22Rv1 (cell line): ENCODE measurements at regions not wholly inside any gene's neighbourhood (a gene's known extent, or its start where the extent isn't known, plus 50 kb on each side); places are given as distances from the start of the nearest gene placed in this dataset.

Experiments
- ZFX ChIP-seq: fragments of 450-650 bp; IDR thresholded peaks from 2 replicates; pipeline ENCODE4 v1.6.1; 2017; ENCODE audit warnings: antibody characterized with exemption, borderline replicate concordance
- TF ChIP-seq, protein P1 (sequence below): fragments of 450-650 bp; IDR thresholded peaks from 2 replicates; pipeline ENCODE4 v1.5.1; 2017; ENCODE audit warnings: mild to moderate bottlenecking

DNA sequence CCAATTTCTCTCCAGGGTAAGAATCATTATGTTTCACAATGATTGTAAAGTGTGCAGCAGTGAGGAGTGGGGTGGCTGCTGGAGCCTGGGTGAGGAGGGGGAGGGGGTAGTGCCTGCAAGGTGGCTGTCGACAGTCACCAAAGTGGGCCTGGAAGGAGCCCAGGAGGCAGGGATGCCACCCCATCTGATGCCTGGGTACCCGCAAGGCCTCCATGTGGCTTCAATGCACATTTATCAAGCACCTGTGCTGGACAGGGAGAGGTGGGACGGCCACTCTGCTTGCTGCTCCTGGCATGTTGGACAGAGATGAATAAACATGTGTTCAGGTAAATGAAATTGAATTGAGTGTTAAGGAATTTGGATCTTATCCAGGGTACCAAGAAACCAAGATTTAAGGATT is 78.8 kb upstream of the DISP3 start:
- TF ChIP-seq, protein P1, sequence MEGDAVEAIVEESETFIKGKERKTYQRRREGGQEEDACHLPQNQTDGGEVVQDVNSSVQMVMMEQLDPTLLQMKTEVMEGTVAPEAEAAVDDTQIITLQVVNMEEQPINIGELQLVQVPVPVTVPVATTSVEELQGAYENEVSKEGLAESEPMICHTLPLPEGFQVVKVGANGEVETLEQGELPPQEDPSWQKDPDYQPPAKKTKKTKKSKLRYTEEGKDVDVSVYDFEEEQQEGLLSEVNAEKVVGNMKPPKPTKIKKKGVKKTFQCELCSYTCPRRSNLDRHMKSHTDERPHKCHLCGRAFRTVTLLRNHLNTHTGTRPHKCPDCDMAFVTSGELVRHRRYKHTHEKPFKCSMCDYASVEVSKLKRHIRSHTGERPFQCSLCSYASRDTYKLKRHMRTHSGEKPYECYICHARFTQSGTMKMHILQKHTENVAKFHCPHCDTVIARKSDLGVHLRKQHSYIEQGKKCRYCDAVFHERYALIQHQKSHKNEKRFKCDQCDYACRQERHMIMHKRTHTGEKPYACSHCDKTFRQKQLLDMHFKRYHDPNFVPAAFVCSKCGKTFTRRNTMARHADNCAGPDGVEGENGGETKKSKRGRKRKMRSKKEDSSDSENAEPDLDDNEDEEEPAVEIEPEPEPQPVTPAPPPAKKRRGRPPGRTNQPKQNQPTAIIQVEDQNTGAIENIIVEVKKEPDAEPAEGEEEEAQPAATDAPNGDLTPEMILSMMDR, result no peak
- no peak for TF ChIP-seq ZFX
